Type B pancreatic cell (in vitro differentiated cells): ENCODE measurements at regions not wholly inside any gene's neighbourhood (a gene's known extent, or its start where the extent isn't known, plus 50 kb on each side); places are given as distances from the start of the nearest gene placed in this dataset.

Experiments used
- DNase-seq: peaks from one replicate; pipeline ENCODE4 v3.0.0; 2021; ENCODE audit warnings: mixed read lengths; ENCODE audit not compliant: unreplicated experiment; ENCODE audit errors: extremely low spot score
- H3K27ac Mint-ChIP-seq: 2 replicates; pipeline ENCODE4 v1.8.0; 2021; ENCODE audit warnings: mild to moderate bottlenecking, mixed read lengths
- H3K27me3 Mint-ChIP-seq: 2 replicates; pipeline ENCODE4 v1.8.0; 2021; ENCODE audit warnings: mixed read lengths
- H3K36me3 Mint-ChIP-seq: 2 replicates; pipeline ENCODE4 v1.8.0; 2021; ENCODE audit warnings: mixed read lengths
- H3K4me1 Mint-ChIP-seq: one replicate; pipeline ENCODE4 v1.8.0; 2021; ENCODE audit warnings: mixed read lengths; ENCODE audit not compliant: unreplicated experiment
- H3K4me3 Mint-ChIP-seq: 2 replicates; pipeline ENCODE4 v1.8.0; 2021; ENCODE audit warnings: mild to moderate bottlenecking, mixed read lengths
- H3K9me3 Mint-ChIP-seq: 2 replicates; pipeline ENCODE4 v1.8.0; 2021; ENCODE audit warnings: mixed read lengths
- CTCF ChIP-seq: fragments of 200-600 bp; sonication (generic); conservative IDR thresholded peaks from 2 replicates; pipeline ENCODE4 v1.5.0; 2021; ENCODE audit warnings: antibody characterized with exemption, mild to moderate bottlenecking

DNA sequence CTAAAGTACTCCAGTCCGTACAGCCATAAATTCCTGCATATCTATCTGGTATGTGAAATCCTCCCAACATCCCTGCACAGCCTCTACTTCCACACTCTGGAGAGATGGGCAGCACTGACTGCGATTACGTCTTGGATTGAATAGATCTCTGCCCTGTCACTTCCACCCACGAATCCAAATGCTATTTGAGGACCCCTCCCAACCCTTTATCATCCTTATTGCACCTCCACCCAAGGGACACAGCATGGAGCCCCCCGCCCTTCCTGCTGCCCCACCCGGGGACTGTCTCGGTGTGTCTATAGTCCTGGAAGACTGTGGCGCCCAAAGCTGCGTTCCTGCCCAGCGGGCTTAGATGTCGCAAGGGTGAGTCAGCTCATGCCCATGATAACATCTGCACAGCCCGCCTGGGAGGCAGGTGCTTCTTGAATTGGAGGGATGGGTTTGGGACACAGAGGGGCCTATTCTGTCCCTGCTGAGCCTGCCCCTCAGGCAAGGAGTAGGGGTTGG is 105.7 kb upstream of the HAND1 start:
- H3K27ac Mint-ChIP-seq = peak overlapping the region; percentile 62
- no peaks in the 10 kb centered on the region for H3K36me3 Mint-ChIP-seq
- peak overlapping the region; percentile 14 for H3K4me3 Mint-ChIP-seq
- peaks cover 21% of the 10 kb centered on the region for H3K27me3 Mint-ChIP-seq
- no peak for DNase-seq
- no peaks in the 10 kb centered on the region for H3K9me3 Mint-ChIP-seq
- TF ChIP-seq CTCF = no peak
- H3K4me1 Mint-ChIP-seq = peaks cover 10% of the 10 kb centered on the region

DNA sequence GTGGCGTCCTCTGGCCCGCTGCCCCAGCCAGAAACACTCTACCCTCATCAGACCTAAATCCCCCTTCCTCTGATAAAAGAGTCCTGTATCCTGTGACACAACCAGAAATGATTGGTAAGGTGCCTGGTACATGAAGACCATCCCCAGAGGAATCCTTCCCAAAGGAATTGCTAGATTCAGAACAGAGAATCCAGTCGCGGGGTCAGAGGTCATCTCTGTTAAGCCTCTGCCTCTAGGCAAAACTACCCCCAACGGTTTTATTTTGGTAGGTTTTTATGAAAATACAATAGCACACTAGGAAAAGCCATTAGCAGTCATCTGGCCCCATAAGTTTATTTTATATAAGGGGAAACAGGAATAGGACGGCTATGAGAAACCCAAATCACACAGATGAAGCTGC is 102.4 kb upstream of the HAND1 start:
- H3K27me3 Mint-ChIP-seq = peaks cover 37% of the 10 kb centered on the region
- H3K27ac Mint-ChIP-seq = no peak overlapping the region

DNA sequence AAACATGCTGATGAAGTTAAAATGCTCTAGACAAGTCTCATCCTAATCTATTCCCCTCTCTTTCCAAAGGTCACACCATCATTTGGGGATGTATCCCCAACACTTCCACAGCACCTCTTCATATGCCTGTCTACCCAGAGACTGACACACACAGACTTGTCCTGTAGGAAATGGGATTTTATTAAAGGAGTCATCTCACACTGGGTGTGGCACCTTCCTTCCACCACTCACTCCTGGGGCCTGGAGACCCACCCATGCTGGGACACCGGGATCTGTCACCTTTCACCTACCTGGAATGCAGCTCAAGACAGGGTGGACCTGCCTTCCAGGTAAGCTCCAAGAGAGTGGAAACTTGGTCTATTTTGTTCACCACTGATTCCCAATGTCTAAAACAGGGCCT is 99.4 kb upstream of the HAND1 start:
- H3K4me3 Mint-ChIP-seq = no peak overlapping the region
- no peaks in the 10 kb centered on the region for H3K36me3 Mint-ChIP-seq
- no peak overlapping the region for H3K27ac Mint-ChIP-seq
- H3K9me3 Mint-ChIP-seq = no peaks in the 10 kb centered on the region
- no peak for DNase-seq
- peaks cover 5% of the 10 kb centered on the region for H3K4me1 Mint-ChIP-seq
- TF ChIP-seq CTCF = no peak
- H3K27me3 Mint-ChIP-seq = peaks cover 39% of the 10 kb centered on the region

More for the DNA sequence above, 102.4 kb upstream of the HAND1 start:
- DNase-seq = no peak
- Mint-ChIP-seq H3K4me3 (no peak overlapping the region), H3K9me3 (no peaks in the 10 kb centered on the region), H3K36me3 (no peaks in the 10 kb centered on the region), H3K4me1 (peaks cover 5% of the 10 kb centered on the region)
- no peak for TF ChIP-seq CTCF

DNA sequence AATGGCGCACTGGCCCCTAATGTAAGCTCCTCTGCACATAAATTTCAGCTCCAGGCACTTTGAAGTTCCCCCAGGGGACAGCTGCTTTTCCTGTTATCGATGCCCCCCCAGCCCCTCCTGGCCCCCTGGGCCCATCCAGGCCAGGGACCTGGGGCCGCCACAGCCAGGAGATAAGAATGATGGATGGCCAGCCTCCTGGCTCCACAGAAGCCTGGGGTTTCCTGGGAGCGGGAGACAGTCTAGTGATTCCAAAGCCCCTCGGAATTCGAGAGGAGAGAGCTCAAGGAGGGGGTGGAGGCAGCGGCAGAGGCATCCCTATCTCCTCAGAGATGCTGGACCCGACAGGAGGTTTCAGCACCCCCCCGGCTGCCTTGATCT is 98.4 kb upstream of the HAND1 start:
- DNase-seq = no peak
- no peak for TF ChIP-seq CTCF
- no peak overlapping the region for H3K27ac Mint-ChIP-seq
- no peaks in the 10 kb centered on the region for H3K36me3 Mint-ChIP-seq
- peaks cover 43% of the 10 kb centered on the region for H3K27me3 Mint-ChIP-seq
- no peak overlapping the region for H3K4me3 Mint-ChIP-seq
- no peaks in the 10 kb centered on the region for H3K9me3 Mint-ChIP-seq
- H3K4me1 Mint-ChIP-seq = peaks cover 7% of the 10 kb centered on the region

DNA sequence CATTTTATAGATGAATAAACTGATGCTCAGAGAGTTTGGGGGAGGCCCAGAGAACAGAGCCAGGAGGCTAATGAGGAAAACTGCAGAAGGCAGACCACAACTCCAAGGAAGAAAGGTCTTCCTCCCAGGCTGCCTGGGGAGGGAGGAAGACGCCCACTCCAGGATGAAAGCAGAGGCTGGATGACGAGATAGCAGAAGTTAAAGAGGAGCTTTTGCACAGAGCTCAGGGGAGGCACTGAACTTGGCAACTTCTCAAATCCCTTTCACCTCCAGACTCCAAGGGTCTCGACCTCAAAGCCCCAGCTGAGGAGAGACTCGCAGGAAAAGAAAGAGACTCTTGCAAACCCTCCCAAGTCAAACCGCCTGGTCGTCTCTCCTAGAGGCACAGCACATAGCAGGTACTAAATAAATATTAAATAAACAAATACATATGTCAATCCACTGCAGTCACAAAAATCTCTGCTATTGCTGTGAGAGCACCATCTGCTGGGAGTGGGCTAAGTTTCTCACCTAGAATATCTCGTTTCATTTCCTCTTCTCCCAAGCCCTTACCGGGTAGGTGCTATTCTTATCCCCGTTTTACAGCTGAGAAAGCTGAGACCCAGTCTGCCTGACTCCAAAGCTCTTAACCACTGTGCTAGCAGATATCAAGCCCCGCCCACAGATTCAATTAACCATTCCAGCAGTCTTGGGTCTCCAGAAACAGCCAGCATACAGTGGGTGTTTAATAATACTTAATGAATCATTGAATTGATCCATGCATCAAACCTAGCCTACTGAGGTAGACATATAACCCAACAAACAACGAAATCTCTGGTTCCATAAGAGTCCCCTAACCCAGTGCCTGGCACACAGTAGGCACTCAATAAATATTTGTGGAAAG is 97.8 kb upstream of the HAND1 start:
- TF ChIP-seq CTCF = no peak
- Mint-ChIP-seq H3K4me1 (peaks cover 10% of the 10 kb centered on the region), H3K27me3 (peaks cover 43% of the 10 kb centered on the region)

More for the DNA sequence above, 97.8 kb upstream of the HAND1 start:
- H3K4me3 Mint-ChIP-seq = no peak overlapping the region
- DNase-seq = no peak
- no peak overlapping the region for H3K27ac Mint-ChIP-seq
- H3K36me3 Mint-ChIP-seq = no peaks in the 10 kb centered on the region
- no peaks in the 10 kb centered on the region for H3K9me3 Mint-ChIP-seq
